ENCODE measurements at regions not wholly inside any gene's neighbourhood (a gene's known extent, or its start where the extent isn't known, plus 50 kb on each side); places are given as distances from the start of the nearest gene placed in this dataset.

DNA sequence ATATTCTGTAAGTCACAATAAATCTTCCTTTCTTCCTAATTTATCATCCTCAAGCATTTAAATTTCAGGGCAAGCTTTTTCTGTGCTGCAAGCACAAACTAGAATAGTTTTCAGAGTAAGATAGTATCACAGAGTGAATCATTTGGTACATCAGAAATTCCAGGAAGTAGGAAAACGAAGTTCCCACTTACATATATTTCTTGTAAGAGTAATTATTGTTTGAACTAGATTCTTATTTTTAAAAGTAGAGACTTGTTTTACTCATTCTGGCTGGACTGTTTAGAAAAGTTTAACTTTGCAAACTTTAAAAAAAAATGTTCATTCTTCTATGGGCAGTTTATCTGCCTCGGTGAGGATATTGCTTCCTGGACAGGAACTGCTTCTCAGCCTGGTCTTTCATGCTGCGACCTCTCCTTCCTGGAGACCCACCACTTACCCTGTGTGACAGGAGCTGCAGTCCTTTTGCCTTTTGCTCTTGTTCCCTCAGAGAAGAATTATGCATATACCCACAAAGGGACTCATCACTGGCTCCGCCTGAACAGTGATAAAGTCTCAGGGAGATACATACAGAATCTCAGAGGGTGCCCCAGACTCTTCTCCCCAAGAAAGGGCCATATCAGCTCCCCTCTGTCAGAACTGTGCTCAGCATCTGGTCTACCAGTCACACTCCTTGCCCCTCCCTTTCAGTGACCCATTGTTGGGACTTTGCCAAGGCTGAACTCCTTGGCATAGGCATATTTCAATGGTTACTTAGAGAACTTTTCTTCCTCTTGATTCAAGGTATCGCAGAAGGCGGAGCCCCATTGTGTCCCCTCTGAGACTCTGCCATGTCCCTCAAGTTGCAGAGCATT is 102.7 kb upstream of the CD55 start:
- TF ChIP-seq, protein P1, sequence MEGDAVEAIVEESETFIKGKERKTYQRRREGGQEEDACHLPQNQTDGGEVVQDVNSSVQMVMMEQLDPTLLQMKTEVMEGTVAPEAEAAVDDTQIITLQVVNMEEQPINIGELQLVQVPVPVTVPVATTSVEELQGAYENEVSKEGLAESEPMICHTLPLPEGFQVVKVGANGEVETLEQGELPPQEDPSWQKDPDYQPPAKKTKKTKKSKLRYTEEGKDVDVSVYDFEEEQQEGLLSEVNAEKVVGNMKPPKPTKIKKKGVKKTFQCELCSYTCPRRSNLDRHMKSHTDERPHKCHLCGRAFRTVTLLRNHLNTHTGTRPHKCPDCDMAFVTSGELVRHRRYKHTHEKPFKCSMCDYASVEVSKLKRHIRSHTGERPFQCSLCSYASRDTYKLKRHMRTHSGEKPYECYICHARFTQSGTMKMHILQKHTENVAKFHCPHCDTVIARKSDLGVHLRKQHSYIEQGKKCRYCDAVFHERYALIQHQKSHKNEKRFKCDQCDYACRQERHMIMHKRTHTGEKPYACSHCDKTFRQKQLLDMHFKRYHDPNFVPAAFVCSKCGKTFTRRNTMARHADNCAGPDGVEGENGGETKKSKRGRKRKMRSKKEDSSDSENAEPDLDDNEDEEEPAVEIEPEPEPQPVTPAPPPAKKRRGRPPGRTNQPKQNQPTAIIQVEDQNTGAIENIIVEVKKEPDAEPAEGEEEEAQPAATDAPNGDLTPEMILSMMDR (IDR thresholded peaks at IDR 0.05; ENCODE audit: insufficient read depth, low read length), result no peak
- DNase-seq (ENCODE audit: low read depth), result no peak

DNA sequence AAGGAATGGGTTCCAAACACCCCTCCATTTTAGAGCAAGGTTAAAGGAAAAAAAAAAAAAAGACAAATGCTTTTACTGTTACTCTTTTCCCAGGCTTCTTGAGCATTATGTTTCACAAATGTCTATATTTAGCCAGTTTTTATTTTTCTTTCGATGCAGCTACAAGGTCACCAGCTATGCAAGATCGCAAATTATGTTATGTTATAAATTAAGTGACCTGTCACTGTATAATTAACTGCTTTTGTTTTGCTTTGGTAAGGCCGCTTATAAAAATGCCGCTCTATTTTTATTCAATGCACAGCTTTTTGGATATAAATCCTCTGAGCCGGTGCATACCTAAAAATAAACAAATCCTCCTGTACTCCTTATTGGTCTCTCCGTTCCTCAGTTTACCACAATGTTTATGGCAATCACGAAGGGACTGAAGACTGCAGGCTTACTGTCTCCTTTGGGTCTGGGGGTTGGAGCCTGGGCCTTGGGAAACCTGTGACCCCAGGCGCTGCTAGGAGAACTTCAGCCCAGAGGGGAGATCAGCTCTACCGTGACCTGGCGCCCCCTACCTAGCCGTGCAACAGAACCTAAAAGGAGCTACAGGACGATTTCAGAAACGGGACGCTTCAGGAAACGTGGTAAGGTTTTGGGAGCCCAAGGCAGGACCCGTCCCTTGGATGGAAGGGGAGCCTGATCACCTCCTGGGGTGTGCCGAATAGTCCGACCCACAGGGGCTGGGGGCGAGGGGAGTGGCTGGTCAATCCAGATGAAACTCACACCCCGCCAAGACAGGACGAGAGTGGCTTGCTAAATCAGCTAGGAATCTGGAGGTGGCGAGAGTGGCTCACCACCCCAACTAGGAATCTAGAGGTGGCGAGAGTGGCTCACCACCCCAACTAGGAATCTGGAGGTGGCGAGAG is 101.2 kb upstream of the CD55 start:
- no peak for DNase-seq (ENCODE audit: low read depth)
- TF ChIP-seq, protein P1 (IDR thresholded peaks at IDR 0.05; ENCODE audit: insufficient read depth, low read length), result no peak
- H3K4me3 ChIP-seq (ENCODE audit: low read depth, low read length), result no peak overlapping the region

More for the DNA sequence above, 102.7 kb upstream of the CD55 start:
- H3K4me3 ChIP-seq (ENCODE audit: low read depth, low read length), result no peak overlapping the region

DNA sequence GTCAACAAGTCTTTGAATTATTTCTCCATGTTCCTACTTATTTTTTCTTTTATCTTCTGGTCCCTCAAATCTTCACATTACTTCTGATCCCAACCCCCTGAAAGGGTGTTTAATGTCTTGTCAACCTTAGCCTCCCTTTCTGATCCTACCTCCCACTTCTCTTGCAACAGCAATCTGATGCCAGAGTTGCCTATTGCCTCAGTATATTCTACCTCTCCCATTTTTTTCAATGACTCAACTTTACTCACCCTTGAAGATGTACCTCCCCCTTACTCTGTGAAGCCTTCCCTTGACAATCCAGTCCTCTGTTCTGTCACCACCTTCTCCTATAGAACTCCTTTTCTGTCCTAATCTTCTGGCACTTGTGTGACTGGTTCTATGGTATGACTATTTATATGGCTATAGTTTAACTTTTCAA is 99.5 kb upstream of the CD55 start:
- TF ChIP-seq, protein P1 (IDR thresholded peaks at IDR 0.05; ENCODE audit: insufficient read depth, low read length), result no peak
- H3K4me3 ChIP-seq (ENCODE audit: low read depth, low read length), result no peak overlapping the region
- DNase-seq (ENCODE audit: low read depth), result no peak

DNA sequence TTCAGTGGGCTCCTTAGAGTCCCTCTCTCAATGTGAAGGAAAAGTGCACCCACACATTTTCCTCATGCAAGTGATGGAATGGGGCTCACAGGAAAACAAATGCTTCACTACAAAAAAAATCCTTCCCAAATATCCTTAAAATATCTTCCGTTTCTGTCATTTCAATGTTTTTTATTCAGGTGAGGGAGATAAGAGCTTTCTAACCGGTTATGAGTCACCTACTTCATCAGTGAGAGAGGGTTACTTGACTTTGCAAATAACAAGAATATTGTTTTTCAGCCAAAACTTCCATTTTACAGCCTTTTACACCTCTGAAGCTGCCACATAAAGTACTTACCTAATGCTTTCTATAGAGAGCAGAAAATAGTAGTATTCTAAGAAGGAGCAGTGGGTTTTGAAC is 98.3 kb upstream of the CD55 start:
- no peak for DNase-seq (ENCODE audit: low read depth)
- TF ChIP-seq, protein P1 (IDR thresholded peaks at IDR 0.05; ENCODE audit: insufficient read depth, low read length), result no peak
- no peak overlapping the region for H3K4me3 ChIP-seq (ENCODE audit: low read depth, low read length)

DNA sequence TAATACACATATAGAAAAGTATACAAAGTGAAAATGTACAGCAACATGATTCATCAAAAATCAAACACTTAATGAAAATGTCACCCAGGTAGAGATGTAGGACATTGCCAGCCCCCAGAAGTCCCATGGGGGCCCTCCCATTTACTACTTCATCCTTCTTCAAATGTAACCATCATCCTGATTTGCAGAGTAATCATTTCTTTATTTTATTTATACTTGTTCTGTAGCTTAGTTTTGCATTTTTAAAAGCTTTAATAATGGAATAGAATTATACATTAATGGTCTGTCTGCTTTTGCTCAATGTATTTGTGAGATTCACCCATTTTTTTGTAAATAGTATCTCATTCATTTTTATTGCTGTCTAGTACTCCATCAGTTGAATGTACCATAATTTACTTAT is 96.8 kb upstream of the CD55 start:
- no peak for DNase-seq (ENCODE audit: low read depth)
- TF ChIP-seq, protein P1 (IDR thresholded peaks at IDR 0.05; ENCODE audit: insufficient read depth, low read length), result no peak
- H3K4me3 ChIP-seq (ENCODE audit: low read depth, low read length), result no peak overlapping the region

DNA sequence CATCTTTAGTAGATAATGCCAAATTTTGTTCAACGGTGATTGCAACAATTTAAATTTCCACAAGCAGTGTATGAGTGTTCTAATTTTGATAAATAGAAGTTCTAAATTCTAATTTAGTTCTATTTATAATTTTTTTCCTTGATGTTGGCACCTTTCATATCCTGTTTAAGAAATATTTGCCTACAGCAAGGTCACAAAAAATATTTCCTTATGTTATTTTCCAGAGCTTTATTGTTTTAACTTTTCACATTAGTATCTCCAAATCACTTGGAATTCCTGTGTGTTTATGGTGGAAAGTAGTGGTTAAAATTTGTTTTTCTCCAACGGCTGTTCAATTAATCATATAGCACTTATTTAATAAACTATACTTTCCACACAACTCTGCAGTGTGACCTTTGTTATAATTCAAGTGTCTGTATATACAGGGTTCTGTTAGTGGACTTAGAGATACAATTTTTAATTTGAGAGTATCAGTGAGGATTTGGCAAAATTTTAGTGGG is 94.3 kb upstream of the CD55 start:
- H3K4me3 ChIP-seq (ENCODE audit: low read depth, low read length), result no peak overlapping the region
- TF ChIP-seq, protein P1 (IDR thresholded peaks at IDR 0.05; ENCODE audit: insufficient read depth, low read length), result no peak
- DNase-seq (ENCODE audit: low read depth), result no peak
